IMR-90 (cell line): ENCODE measurements at regions not wholly inside any gene's neighbourhood (a gene's known extent, or its start where the extent isn't known, plus 50 kb on each side); places are given as distances from the start of the nearest gene placed in this dataset.
A peak's percentile ranks its signal among the peaks of the same experiment; 100 is the strongest.

Experiments used
- ATAC-seq: fragments of 200-7000 bp; cut with Tn5 transposase; 2 replicates; pipeline ENCODE4 v1.9.1; 2020; ENCODE audit warnings: low read depth, mild to moderate bottlenecking, moderate library complexity
- BruUV-seq: library from RNA; stranded (reverse); fragments of 400-500 nt; replicated peaks from 2 replicates; lab custom pipeline; 2021; lab: Mats Ljungman, UMichigan
- CTCF ChIA-PET: fragments of 300-600 bp; formaldehyde crosslinking; extraction: SDS; loops from one replicate; lab custom pipeline; 2021; ENCODE audit warnings: antibody characterized with exemption; lab: Yijun Ruan, JAX
- POLR2A ChIA-PET: fragments of 300-600 bp; sonication (Branson Sonifier 250); formaldehyde crosslinking; loops from one replicate; lab custom pipeline; 2022; ENCODE audit warnings: antibody characterized with exemption; ENCODE audit not compliant: unreplicated experiment; lab: Charles Lee
- DNase-seq: peaks from one replicate; pipeline ENCODE4 v3.0.0; 2013
- H2AFZ ChIP-seq: replicated peaks from 2 replicates; pipeline ENCODE3; 2013; ENCODE audit warnings: low read length, mild to moderate bottlenecking; ENCODE audit not compliant: poor library complexity
- H2AK5ac ChIP-seq: 2 replicates; pipeline ENCODE4 v1.6.1; 2013; ENCODE audit warnings: low read depth, low read length, inconsistent platforms
- H2AK9ac ChIP-seq: replicated peaks from 2 replicates; pipeline ENCODE3; 2013; ENCODE audit warnings: mild to moderate bottlenecking, low read depth, low read length, moderate library complexity; ENCODE audit not compliant: poor library complexity
- H2BK120ac ChIP-seq: 2 replicates; pipeline ENCODE4 v1.6.1; 2013; ENCODE audit warnings: low read depth, low read length, inconsistent platforms
- H2BK15ac ChIP-seq: 3 replicates; pipeline ENCODE4 v1.6.1; 2013; ENCODE audit warnings: low read depth, low read length, inconsistent platforms
- H2BK20ac ChIP-seq: 2 replicates; pipeline ENCODE4 v1.6.1; 2013; ENCODE audit warnings: low read depth, mild to moderate bottlenecking, inconsistent platforms, low read length, moderate library complexity
- H2BK5ac ChIP-seq: 2 replicates; pipeline ENCODE4 v1.6.1; 2013; ENCODE audit warnings: mild to moderate bottlenecking, low read depth, low read length, inconsistent platforms; ENCODE audit not compliant: poor library complexity, severe bottlenecking
- H3K14ac ChIP-seq: replicated peaks from 2 replicates; pipeline ENCODE4 v1.6.1; 2013; ENCODE audit warnings: low read depth, low read length, inconsistent platforms
- H3K18ac ChIP-seq: 2 replicates; pipeline ENCODE4 v1.6.1; 2013; ENCODE audit warnings: low read depth, low read length, control low read depth
- H3K23ac ChIP-seq: 2 replicates; pipeline ENCODE4 v1.6.1; 2013; ENCODE audit warnings: low read depth, low read length, inconsistent platforms
- H3K27ac ChIP-seq: 2 replicates; pipeline ENCODE4 v1.5.1; 2013; ENCODE audit warnings: mild to moderate bottlenecking, control low read depth, low read length; ENCODE audit not compliant: insufficient read depth
- H3K27me3 ChIP-seq: 2 replicates; pipeline ENCODE4 v1.6.1; 2013; ENCODE audit warnings: low read length; ENCODE audit not compliant: control insufficient read depth, insufficient read depth
- H3K36me3 ChIP-seq: 2 replicates; pipeline ENCODE4 v1.6.1; 2013; ENCODE audit warnings: low read length, mixed read lengths; ENCODE audit not compliant: control insufficient read depth, insufficient read depth
- H3K4ac ChIP-seq: 2 replicates; pipeline ENCODE4 v1.6.1; 2013; ENCODE audit warnings: low read depth, low read length, inconsistent platforms
- H3K4me1 ChIP-seq: 2 replicates; pipeline ENCODE4 v1.6.1; 2013; ENCODE audit warnings: low read length, mixed read lengths; ENCODE audit not compliant: control insufficient read depth, insufficient read depth
- H3K4me2 ChIP-seq: 2 replicates; pipeline ENCODE4 v1.6.1; 2013; ENCODE audit warnings: low read depth, mild to moderate bottlenecking, control low read depth, low read length, moderate library complexity
- H3K4me3 ChIP-seq: 2 replicates; pipeline ENCODE4 v1.5.1; 2013; ENCODE audit warnings: low read depth, mild to moderate bottlenecking, control low read depth, low read length, moderate library complexity; ENCODE audit not compliant: insufficient read depth
- H3K56ac ChIP-seq: 2 replicates; pipeline ENCODE4 v1.6.1; 2013; ENCODE audit warnings: low read length, inconsistent platforms; ENCODE audit not compliant: insufficient read depth; ENCODE audit errors: extremely low read depth
- H3K79me1 ChIP-seq, 2 experiments: 2 replicates each; pipeline ENCODE4 v1.6.1; 2013; ENCODE audit warnings: low read length in 2 of 2, inconsistent platforms in 1 of 2, low read depth in 1 of 2
- H3K9ac ChIP-seq: 2 replicates; pipeline ENCODE4 v1.6.1; 2013; ENCODE audit warnings: low read depth, low read length, control low read depth
- H3K9me1 ChIP-seq: 2 replicates; pipeline ENCODE4 v1.6.1; 2013; ENCODE audit warnings: low read length, inconsistent platforms; ENCODE audit not compliant: insufficient read depth
- H3K9me3 ChIP-seq: 2 replicates; pipeline ENCODE4 v1.6.1; 2013; ENCODE audit warnings: low read length; ENCODE audit not compliant: control insufficient read depth, insufficient read depth
- H4K20me1 ChIP-seq: 2 replicates; pipeline ENCODE4 v1.6.1; 2013; ENCODE audit warnings: low read length, inconsistent platforms; ENCODE audit not compliant: insufficient read depth
- H4K5ac ChIP-seq: 2 replicates; pipeline ENCODE4 v1.6.1; 2013; ENCODE audit warnings: mild to moderate bottlenecking, low read depth, low read length, control low read depth
- H4K8ac ChIP-seq, 2 experiments: 2 replicates each; pipeline ENCODE4 v1.6.1; 2013; ENCODE audit warnings: low read depth in 2 of 2, low read length in 2 of 2, control low read depth in 1 of 2, inconsistent platforms in 1 of 2
- H4K91ac ChIP-seq: 2 replicates; pipeline ENCODE4 v1.6.1; 2013; ENCODE audit warnings: low read depth, low read length, inconsistent platforms; ENCODE audit not compliant: insufficient read depth
- CEBPB ChIP-seq: IDR thresholded peaks from 2 replicates; pipeline ENCODE4 v1.6.1; 2012; ENCODE audit warnings: low read depth, low read length, improper control_type of control experiment
- CHD1 ChIP-seq: IDR thresholded peaks from 2 replicates; pipeline ENCODE4 v1.6.1; 2012; ENCODE audit warnings: low read depth, low read length, improper control_type of control experiment
- WGBS, 2 experiments: methylation state at CpG; one replicate each; pipeline versions ENCODE4 v1.1.5 to v1.1.7; 2013; ENCODE audit warnings: missing lambda C conversion rate in 2 of 2; ENCODE audit not compliant: insufficient read length in 1 of 2; ENCODE audit errors: extremely low coverage in 2 of 2; 5-methylcytosine and 5-hydroxymethylcytosine counted together
- dilution Hi-C: fragments of 300-500 bp; cut with HindIII; formaldehyde crosslinking; loops from one replicate; pipeline ENCODE4 v1.14.3; 2018; ENCODE audit warnings: low sequenced_read_pairs; ENCODE audit not compliant: unreplicated experiment
- in situ Hi-C: fragments of 300-500 bp; cut with MboI; formaldehyde crosslinking; loops from 3 replicates; pipeline ENCODE4 v1.14.3; 2019; ENCODE audit warnings: low sequenced_read_pairs, inconsistent platforms, mixed read lengths
- intact Hi-C: fragments of 100-400 bp; cut with micrococcal nuclease; formaldehyde crosslinking; loops from 2 replicates; pipeline ENCODE4 v1.10.0; 2022

GRCh38 chr2:6578416-6578815 is 287.3 kb downstream of the CMPK2 start:
- Histone ChIP-seq H3K9ac (no peak overlapping the region), H4K20me1 (no peaks in the 10 kb centered on the region), H3K18ac (no peak overlapping the region), H3K23ac (no peak overlapping the region), H3K4me1 (peaks cover 8% of the 10 kb centered on the region), H3K14ac (0 out of 2 replicates have a peak overlapping the region, but pooled peaks have one; percentile 14), H3K4ac (no peak overlapping the region), H3K9me3 (no peaks in the 10 kb centered on the region), H3K27ac (no peak overlapping the region), H3K4me2 (no peak overlapping the region), H4K5ac (no peak overlapping the region), H3K36me3 (no peaks in the 10 kb centered on the region), H2AK9ac (no peak overlapping the region), H2BK5ac (no peak overlapping the region), H3K27me3 (no peaks in the 10 kb centered on the region), H4K8ac (0 out of 4 replicates have a peak overlapping the region, but pooled peaks of 1 of the 2 experiments have one; percentile 37), H3K4me3 (no peak overlapping the region), H3K79me1 (no peaks in the 10 kb centered on the region), H2BK20ac (0 out of 2 replicates have a peak overlapping the region, but pooled peaks have one; percentile 6), H2AFZ (no peak overlapping the region), H2BK15ac (no peak overlapping the region), H2BK120ac (0 out of 2 replicates have a peak overlapping the region, but pooled peaks have one; percentile 21), H3K56ac (no peak overlapping the region), H3K9me1 (no peaks in the 10 kb centered on the region), H4K91ac (no peak overlapping the region), H2AK5ac (no peak overlapping the region)
- TF ChIP-seq CHD1 (no peak), CEBPB (no peak)
- no TSS peak for BruUV-seq
- dilution Hi-C loops: no loop called here
- ATAC-seq (no peak), DNase-seq (no peak)
- no CpG with 5 or more reads among the region's 4 CpGs for WGBS, 2 experiments
- ChIA-PET POLR2A (no interaction called here), CTCF (no interaction called here)
- intact Hi-C loops: loop anchor here (5.0 kb wide), 1 partner anchor 49 kb away; no protein-coding TSS in a partner anchor
- in situ Hi-C loops: no loop called here
